ENCODE measurements at regions not wholly inside any gene's neighbourhood (a gene's known extent, or its start where the extent isn't known, plus 50 kb on each side); places are given as distances from the start of the nearest gene placed in this dataset.

DNA sequence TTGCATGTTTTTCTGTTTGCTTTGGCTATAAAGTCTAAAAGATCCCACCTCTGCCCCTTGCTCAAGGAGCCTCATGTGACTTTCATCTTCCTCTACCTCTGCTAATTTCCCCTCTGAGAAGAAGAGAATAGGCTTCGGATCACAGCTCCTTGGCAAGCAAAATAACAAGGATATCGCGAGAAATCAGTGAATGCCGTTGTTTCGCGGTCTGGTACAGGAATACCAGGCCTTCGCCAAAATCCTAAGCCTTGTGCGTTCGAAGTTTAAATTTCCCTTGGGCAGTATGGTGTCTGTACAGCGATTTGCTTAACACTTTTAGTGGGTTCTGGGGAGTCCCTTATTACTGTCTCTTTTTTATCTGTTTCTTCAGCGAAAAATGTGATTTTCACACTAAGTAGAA lies 142.3 kb downstream of the IRF8 start:
- Histone ChIP-seq H3K27ac (ENCODE audit: low read depth, low read length) (no peak overlapping the region), H3K9me2 (replicated peaks; ENCODE audit: control insufficient read depth, low read length) (no peaks in the 10 kb centered on the region), H3K79me2 (ENCODE audit: control insufficient read depth, low read length) (no peaks in the 10 kb centered on the region), H3K27me3 (ENCODE audit: control insufficient read depth, low read length) (peaks cover 9% of the 10 kb centered on the region; the same call in 1 of the 2 replicates), H4K20me1 (ENCODE audit: control insufficient read depth, insufficient read depth, low read depth, low read length) (no peaks in the 10 kb centered on the region), H3K4me2 (ENCODE audit: low read length) (no peak overlapping the region), H3K4me1 (ENCODE audit: control insufficient read depth, low read length) (peaks cover 8% of the 10 kb centered on the region), H3K9me3 (ENCODE audit: control insufficient read depth, insufficient read depth, low read length) (no peaks in the 10 kb centered on the region), H3K4me3 (ENCODE audit: low read length) (no peak overlapping the region), H3K36me3 (ENCODE audit: control insufficient read depth, low read length) (no peaks in the 10 kb centered on the region), H3F3A (ENCODE audit: control insufficient read depth, insufficient read depth) (no peaks in the 10 kb centered on the region)
- no peak for TF ChIP-seq CTCF (IDR thresholded peaks at IDR 0.05; ENCODE audit: low read depth, low read length, poor library complexity, severe bottlenecking)
- TF ChIP-seq EZH2phosphoT487 (IDR thresholded peaks at IDR 0.05; ENCODE audit: borderline replicate concordance, low read length), result no peak

- Histone ChIP-seq H3F3A (ENCODE audit: control insufficient read depth, insufficient read depth) (no peaks in the 10 kb centered on the region), H4K20me1 (ENCODE audit: control insufficient read depth, insufficient read depth, low read depth, low read length) (no peaks in the 10 kb centered on the region), H3K27me3 (ENCODE audit: control insufficient read depth, low read length) (peaks cover 11% of the 10 kb centered on the region), H3K4me1 (ENCODE audit: control insufficient read depth, low read length) (peaks cover 8% of the 10 kb centered on the region), H3K27ac (ENCODE audit: low read depth, low read length) (no peak overlapping the region), H3K9me2 (replicated peaks; ENCODE audit: control insufficient read depth, low read length) (no peaks in the 10 kb centered on the region), H3K36me3 (ENCODE audit: control insufficient read depth, low read length) (no peaks in the 10 kb centered on the region), H3K79me2 (ENCODE audit: control insufficient read depth, low read length) (no peaks in the 10 kb centered on the region), H3K9me3 (ENCODE audit: control insufficient read depth, insufficient read depth, low read length) (no peaks in the 10 kb centered on the region), H3K4me3 (ENCODE audit: low read length) (no peak overlapping the region), H3K4me2 (ENCODE audit: low read length) (no peak overlapping the region)
- TF ChIP-seq EZH2phosphoT487 (IDR thresholded peaks at IDR 0.05; ENCODE audit: borderline replicate concordance, low read length), result no peak
- no peak for TF ChIP-seq CTCF (IDR thresholded peaks at IDR 0.05; ENCODE audit: low read depth, low read length, poor library complexity, severe bottlenecking)
These were observed 142.8 kb downstream of the IRF8 start for GRCh38 chr16:86041807-86042206.

DNA sequence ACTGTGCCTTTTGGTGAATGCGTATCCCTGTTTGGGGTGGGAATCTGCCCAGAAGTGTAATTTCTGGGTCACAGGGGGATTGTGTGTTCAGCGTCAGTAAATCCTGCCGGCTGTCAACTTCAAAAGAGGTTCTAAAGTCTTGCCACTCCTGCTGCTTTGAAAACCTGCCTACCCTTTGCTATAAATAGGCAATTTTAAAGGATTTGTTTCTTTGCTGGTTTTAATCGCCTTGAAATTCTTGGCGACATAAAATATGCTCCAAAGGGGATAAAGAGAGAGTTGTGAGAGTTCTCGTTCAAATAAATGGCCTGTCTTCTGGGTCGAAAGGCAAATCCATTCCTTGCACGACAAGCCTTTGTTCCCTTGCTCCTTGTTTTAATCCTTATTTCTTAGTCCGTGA lies 143.4 kb downstream of the IRF8 start:
- peaks cover 8% of the 10 kb centered on the region for H3K4me1 ChIP-seq (ENCODE audit: control insufficient read depth, low read length)
- peaks cover 17% of the 10 kb centered on the region for H3K27me3 ChIP-seq (ENCODE audit: control insufficient read depth, low read length)
- H3K27ac ChIP-seq (ENCODE audit: low read depth, low read length), result no peak overlapping the region
- H3K4me2 ChIP-seq (ENCODE audit: low read length), result no peak overlapping the region
- no peaks in the 10 kb centered on the region for H3K36me3 ChIP-seq (ENCODE audit: control insufficient read depth, low read length)
- no peaks in the 10 kb centered on the region for H3K9me2 ChIP-seq (replicated peaks; ENCODE audit: control insufficient read depth, low read length)
- no peak for TF ChIP-seq CTCF (IDR thresholded peaks at IDR 0.05; ENCODE audit: low read depth, low read length, poor library complexity, severe bottlenecking)
- TF ChIP-seq EZH2phosphoT487 (IDR thresholded peaks at IDR 0.05; ENCODE audit: borderline replicate concordance, low read length), result no peak
- H4K20me1 ChIP-seq (ENCODE audit: control insufficient read depth, insufficient read depth, low read depth, low read length), result no peaks in the 10 kb centered on the region
- no peaks in the 10 kb centered on the region for H3K79me2 ChIP-seq (ENCODE audit: control insufficient read depth, low read length)
- H3K4me3 ChIP-seq (ENCODE audit: low read length), result no peak overlapping the region
- H3F3A ChIP-seq (ENCODE audit: control insufficient read depth, insufficient read depth), result no peaks in the 10 kb centered on the region
- no peaks in the 10 kb centered on the region for H3K9me3 ChIP-seq (ENCODE audit: control insufficient read depth, insufficient read depth, low read length)

Data from DOHH2 (cell line).